Left lung (tissue), 4 donors: ENCODE measurements at regions not wholly inside any gene's neighbourhood (a gene's known extent, or its start where the extent isn't known, plus 50 kb on each side); places are given as distances from the start of the nearest gene placed in this dataset.

Source experiments
- ATAC-seq: fragments of 200-7000 bp; cut with Tn5 transposase; one replicate; pipeline ENCODE4 v1.9.1; 2020; ENCODE audit warnings: moderate library complexity
- DNase-seq, 4 donors: peaks; one replicate each; pipeline ENCODE4 v3.0.0-alpha.2; 2013 to 2020
- H3K27ac ChIP-seq, 2 donors: fragments of 200-600 bp; sonication (generic) in 1 of 2; one replicate each; pipeline versions ENCODE4 v1.5.0 to v1.8.0; 2020 to 2021
- H3K27me3 ChIP-seq, 2 donors: fragments of 200-600 bp; sonication (generic) in 1 of 2; one replicate each; pipeline versions ENCODE4 v1.5.0 to v1.8.0; 2020 to 2021
- H3K36me3 ChIP-seq, 2 donors: fragments of 200-600 bp; sonication (generic) in 1 of 2; one replicate each; pipeline versions ENCODE4 v1.5.0 to v1.8.0; 2020 to 2021
- H3K4me1 ChIP-seq, 2 donors: fragments of 200-600 bp; one replicate each; pipeline ENCODE4 v1.8.0; 2021
- H3K4me3 ChIP-seq, 2 donors: fragments of 200-600 bp; sonication (generic) in 1 of 2; one replicate each; pipeline versions ENCODE4 v1.5.0 to v1.8.0; 2020 to 2021; ENCODE audit warnings: mild to moderate bottlenecking in 1 of 2
- H3K9me3 ChIP-seq, 2 donors: fragments of 200-600 bp; sonication (generic) in 1 of 2; one replicate each; pipeline versions ENCODE4 v1.5.0 to v1.8.0; 2020 to 2021
- CTCF ChIP-seq, 2 donors: fragments of 200-600 bp; sonication (generic) in 1 of 2; IDR thresholded peaks; one replicate each; pipeline versions ENCODE4 v1.5.0 to v1.8.0; 2021; ENCODE audit warnings: antibody characterized with exemption in 2 of 2
- intact Hi-C, 2 donors: fragments of 100-400 bp; cut with DNase I; formaldehyde crosslinking; loops; one replicate each; pipeline versions ENCODE4 v1.11.2 to v1.14.2; 2022
- donor health status: DM: no; HTN: yes; CAD: no.
- donor health status: DM: no; HTN: no; CAD: no.

- Histone ChIP-seq H3K36me3 (no peaks in the 10 kb centered on the region), H3K4me1 (no peaks in the 10 kb centered on the region), H3K9me3 (no peaks in the 10 kb centered on the region), H3K27me3 (no peaks in the 10 kb centered on the region), H3K27ac (no peak overlapping the region), H3K4me3 (no peak overlapping the region)
- DNase-seq = no peak
- intact Hi-C loops = no loop called here
- no peak for ATAC-seq
- no peak for TF ChIP-seq CTCF (IDR thresholded peaks at IDR 0.05)
These were observed 61.4 kb upstream of the ST6GALNAC3 start for GRCh38 chr1:76013206-76013581.

GRCh38 chr1:76015478-76016103 is 59.0 kb upstream of the ST6GALNAC3 start:
- no peaks in the 10 kb centered on the region for H3K4me1 ChIP-seq
- DNase-seq = no peak
- TF ChIP-seq CTCF (IDR thresholded peaks at IDR 0.05) = no peak
- no peak overlapping the region for H3K4me3 ChIP-seq
- H3K36me3 ChIP-seq = no peaks in the 10 kb centered on the region
- ATAC-seq = no peak
- H3K27ac ChIP-seq = no peak overlapping the region
- H3K9me3 ChIP-seq = no peaks in the 10 kb centered on the region
- intact Hi-C loops = no loop called here
- H3K27me3 ChIP-seq = no peaks in the 10 kb centered on the region

GRCh38 chr1:76018045-76018444 is 56.5 kb upstream of the ST6GALNAC3 start:
- DNase-seq = no peak
- no peak overlapping the region for H3K4me3 ChIP-seq
- no peak for TF ChIP-seq CTCF (IDR thresholded peaks at IDR 0.05)
- intact Hi-C loops = no loop called here
- no peaks in the 10 kb centered on the region for H3K27me3 ChIP-seq
- ATAC-seq = no peak
- H3K4me1 ChIP-seq = no peaks in the 10 kb centered on the region
- H3K27ac ChIP-seq = no peak overlapping the region
- no peaks in the 10 kb centered on the region for H3K36me3 ChIP-seq
- no peaks in the 10 kb centered on the region for H3K9me3 ChIP-seq

GRCh38 chr1:76021846-76022245 is 52.7 kb upstream of the ST6GALNAC3 start:
- Histone ChIP-seq H3K27ac (no peak overlapping the region), H3K36me3 (no peaks in the 10 kb centered on the region), H3K4me3 (no peak overlapping the region), H3K9me3 (no peaks in the 10 kb centered on the region), H3K27me3 (no peaks in the 10 kb centered on the region), H3K4me1 (no peaks in the 10 kb centered on the region)
- intact Hi-C loops = no loop called here
- DNase-seq (no peak), ATAC-seq (no peak)
- no peak for TF ChIP-seq CTCF (IDR thresholded peaks at IDR 0.05)

GRCh38 chr1:76023669-76024435 is 50.7 kb upstream of the ST6GALNAC3 start:
- Histone ChIP-seq H3K4me3 (no peak overlapping the region), H3K27ac (no peak overlapping the region), H3K9me3 (no peaks in the 10 kb centered on the region), H3K36me3 (no peaks in the 10 kb centered on the region), H3K4me1 (no peaks in the 10 kb centered on the region), H3K27me3 (no peaks in the 10 kb centered on the region)
- intact Hi-C loops = no loop called here
- ATAC-seq = no peak
- DNase-seq = peak in 1 of 4 donors; percentile 9
- no peak for TF ChIP-seq CTCF (IDR thresholded peaks at IDR 0.05)
